HG03558 (cell line): ENCODE measurements at regions not wholly inside any gene's neighbourhood (a gene's known extent, or its start where the extent isn't known, plus 50 kb on each side); places are given as distances from the start of the nearest gene placed in this dataset.

Experiments used
- ATAC-seq: cut with Tn5 transposase; IDR thresholded peaks from one replicate; pipeline ENCODE4 v1.9.1; 2021; ENCODE audit warnings: moderate number of reproducible peaks; ENCODE audit not compliant: unreplicated experiment; ENCODE audit errors: extremely low read depth

GRCh38 chr4:4808086-4808485 is 51.4 kb upstream of the MSX1 start:
- no peak for ATAC-seq

- no peak for ATAC-seq
Measured at GRCh38 chr4:4805887-4806286, 53.6 kb upstream of the MSX1 start.

GRCh38 chr4:4803912-4804296 is 55.6 kb upstream of the MSX1 start:
- no peak for ATAC-seq

- no peak for ATAC-seq
Measured at GRCh38 chr4:4803216-4803911, 56.1 kb upstream of the MSX1 start.

GRCh38 chr4:4800646-4801408 is 58.6 kb upstream of the MSX1 start:
- no peak for ATAC-seq

- ATAC-seq, result no peak
Measured at GRCh38 chr4:4794421-4794820, 65.0 kb upstream of the MSX1 start.

- ATAC-seq, result no peak
Measured at GRCh38 chr4:4792466-4792865, 67.0 kb upstream of the MSX1 start.

- no peak for ATAC-seq
Measured at GRCh38 chr4:4791299-4792111, 68.0 kb upstream of the MSX1 start.

GRCh38 chr4:4789462-4789861 is 70.0 kb upstream of the MSX1 start:
- no peak for ATAC-seq

- no peak for ATAC-seq
Measured at GRCh38 chr4:4788573-4788972, 70.9 kb upstream of the MSX1 start.

GRCh38 chr4:4787421-4787820 is 72.0 kb upstream of the MSX1 start:
- ATAC-seq, result no peak

GRCh38 chr4:4784379-4784778 is 75.1 kb upstream of the MSX1 start:
- ATAC-seq, result no peak

- no peak for ATAC-seq
Measured at GRCh38 chr4:4783847-4784246, 75.6 kb upstream of the MSX1 start.

GRCh38 chr4:4782969-4783368 is 76.5 kb upstream of the MSX1 start:
- ATAC-seq, result no peak

- ATAC-seq, result no peak
Measured at GRCh38 chr4:4781936-4782707, 77.3 kb upstream of the MSX1 start.

GRCh38 chr4:4780729-4781244 is 78.7 kb upstream of the MSX1 start:
- no peak for ATAC-seq

GRCh38 chr4:4779486-4779885 is 80.0 kb upstream of the MSX1 start:
- ATAC-seq, result no peak

- no peak for ATAC-seq
Measured at GRCh38 chr4:4779054-4779453, 80.4 kb upstream of the MSX1 start.

- ATAC-seq, result no peak
Measured at GRCh38 chr4:4778554-4778953, 80.9 kb upstream of the MSX1 start.

- no peak for ATAC-seq
Measured at GRCh38 chr4:4776934-4777333, 82.5 kb upstream of the MSX1 start.
